ENCODE measurements at regions not wholly inside any gene's neighbourhood (a gene's known extent, or its start where the extent isn't known, plus 50 kb on each side); places are given as distances from the start of the nearest gene placed in this dataset.

- no peak overlapping the region for H3K27ac ChIP-seq
- DNase-seq (ENCODE audit: low read depth, low spot score): no peak
These were observed 206.9 kb upstream of the AMIGO2 start for GRCh38 chr12:47286676-47287075.

Measured in epithelial cell of prostate (primary cell).